ENCODE measurements at regions not wholly inside any gene's neighbourhood (a gene's known extent, or its start where the extent isn't known, plus 50 kb on each side); places are given as distances from the start of the nearest gene placed in this dataset.

- no peaks in the 10 kb centered on the region for H3K36me3 ChIP-seq (ENCODE audit: control insufficient read depth, insufficient read depth, low read length)
These were observed 316.0 kb upstream of the TLE4 start for GRCh38 chr9:79255651-79256260.

DNA sequence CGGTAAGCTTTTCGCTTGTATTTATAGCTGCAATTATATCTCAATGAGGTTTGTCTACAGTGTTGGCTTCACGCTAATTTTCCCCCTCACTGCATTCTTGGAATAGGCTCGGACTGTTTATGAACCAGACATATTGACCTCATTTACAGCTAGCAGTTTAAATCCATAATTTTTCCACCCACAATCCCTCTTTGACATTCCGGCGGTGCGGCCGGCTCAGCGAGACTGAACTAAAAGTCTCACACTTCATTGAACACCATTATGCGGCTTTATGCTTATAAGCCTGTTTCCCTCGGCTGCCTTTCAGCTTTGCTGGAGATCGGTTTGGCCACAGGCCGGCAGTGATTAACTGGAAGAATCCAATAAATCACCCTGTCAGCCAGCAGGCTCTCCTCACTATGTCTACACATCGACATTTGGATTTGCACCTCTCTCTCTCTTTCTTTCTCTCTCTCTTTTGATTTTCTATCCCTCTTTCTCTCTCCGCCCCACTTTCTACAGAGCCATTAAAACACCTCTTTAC, 315.0 kb upstream of the TLE4 start:
- H3K4me1 ChIP-seq (ENCODE audit: control insufficient read depth, insufficient read depth, low read length), result peaks cover 6% of the 10 kb centered on the region; the same call in 1 of the 2 replicates
- no peak overlapping the region for H3K9ac ChIP-seq (ENCODE audit: low read depth, low read length)
- no peaks in the 10 kb centered on the region for H3K9me3 ChIP-seq (ENCODE audit: control insufficient read depth, insufficient read depth, low read length)
- H3K36me3 ChIP-seq (ENCODE audit: control insufficient read depth, insufficient read depth, low read length), result no peaks in the 10 kb centered on the region
- H3K27ac ChIP-seq (ENCODE audit: low read depth, low read length), result no peak overlapping the region
- H3K27me3 ChIP-seq (ENCODE audit: control insufficient read depth, insufficient read depth, low read length), result no peaks in the 10 kb centered on the region
- H3K4me3 ChIP-seq (ENCODE audit: low read depth, low read length), result no peak overlapping the region

More at GRCh38 chr9:79255651-79256260, 316.0 kb upstream of the TLE4 start:
- no peaks in the 10 kb centered on the region for H3K27me3 ChIP-seq (ENCODE audit: control insufficient read depth, insufficient read depth, low read length)
- no peak overlapping the region for H3K4me3 ChIP-seq (ENCODE audit: low read depth, low read length)
- H3K4me1 ChIP-seq (ENCODE audit: control insufficient read depth, insufficient read depth, low read length), result peaks cover 6% of the 10 kb centered on the region; the same call in 1 of the 2 replicates
- no peak overlapping the region for H3K9ac ChIP-seq (ENCODE audit: low read depth, low read length)
- no peak overlapping the region for H3K27ac ChIP-seq (ENCODE audit: low read depth, low read length)
- H3K9me3 ChIP-seq (ENCODE audit: control insufficient read depth, insufficient read depth, low read length), result no peaks in the 10 kb centered on the region

DNA sequence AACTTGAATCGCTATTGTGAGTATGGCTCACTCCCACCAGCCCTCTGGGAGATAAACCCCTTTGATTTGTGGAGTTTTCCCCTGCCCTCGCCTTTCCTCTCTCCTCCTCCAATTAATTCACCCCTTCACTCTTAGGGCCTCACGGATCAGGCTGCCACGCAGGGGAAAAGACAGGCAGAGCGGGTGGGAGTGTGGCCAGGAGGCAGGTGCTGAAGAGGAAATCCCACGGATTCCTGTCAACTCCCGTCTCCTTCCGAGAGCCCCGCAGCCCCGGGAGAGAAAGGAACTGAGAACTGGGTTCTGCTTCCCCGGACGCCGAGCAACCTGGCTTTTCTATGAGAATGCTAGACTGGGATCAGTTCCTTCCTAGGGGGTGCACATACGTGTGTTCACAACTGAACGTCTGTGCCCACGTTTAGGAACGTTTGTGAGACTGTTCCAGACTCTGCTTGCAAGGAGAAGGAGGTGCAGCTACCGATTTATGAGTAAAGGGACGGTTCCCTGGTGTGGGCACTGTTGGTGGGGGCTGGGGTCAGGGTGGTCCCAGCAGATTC, 314.5 kb upstream of the TLE4 start:
- no peaks in the 10 kb centered on the region for H3K36me3 ChIP-seq (ENCODE audit: control insufficient read depth, insufficient read depth, low read length)
- no peak overlapping the region for H3K27ac ChIP-seq (ENCODE audit: low read depth, low read length)
- no peak overlapping the region for H3K9ac ChIP-seq (ENCODE audit: low read depth, low read length)
- peaks cover 6% of the 10 kb centered on the region; the same call in 1 of the 2 replicates for H3K4me1 ChIP-seq (ENCODE audit: control insufficient read depth, insufficient read depth, low read length)
- no peaks in the 10 kb centered on the region for H3K9me3 ChIP-seq (ENCODE audit: control insufficient read depth, insufficient read depth, low read length)
- no peak overlapping the region for H3K4me3 ChIP-seq (ENCODE audit: low read depth, low read length)
- no peaks in the 10 kb centered on the region for H3K27me3 ChIP-seq (ENCODE audit: control insufficient read depth, insufficient read depth, low read length)

DNA sequence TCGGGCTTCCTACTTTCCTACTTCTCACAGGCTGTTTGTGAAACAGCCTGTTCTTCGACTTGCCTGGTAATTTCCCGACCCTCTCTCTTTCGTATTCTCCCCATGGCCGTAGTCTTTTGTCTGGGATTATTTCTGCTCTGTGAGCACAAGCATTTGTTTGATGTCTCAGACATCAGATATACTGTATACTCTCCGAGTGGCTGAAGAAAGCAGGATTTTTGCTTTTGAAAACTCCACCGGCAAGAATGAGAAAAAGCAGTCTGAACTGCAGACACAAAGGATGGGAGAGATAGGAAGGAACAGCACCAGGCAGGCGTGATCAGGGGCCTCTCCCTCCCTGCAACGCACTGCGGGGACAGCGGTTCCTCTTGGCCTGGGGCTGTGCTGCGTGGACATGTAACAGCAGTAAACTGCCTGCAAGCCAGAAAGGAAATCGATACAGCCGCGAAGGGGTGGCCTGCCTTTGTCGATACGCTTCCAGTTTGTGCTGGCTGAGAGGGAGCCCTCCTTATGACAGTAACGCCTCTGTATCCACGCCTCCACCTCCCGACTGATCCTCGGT, 313.9 kb upstream of the TLE4 start:
- Histone ChIP-seq H3K9me3 (ENCODE audit: control insufficient read depth, insufficient read depth, low read length) (no peaks in the 10 kb centered on the region), H3K27me3 (ENCODE audit: control insufficient read depth, insufficient read depth, low read length) (no peaks in the 10 kb centered on the region), H3K4me3 (ENCODE audit: low read depth, low read length) (no peak overlapping the region), H3K9ac (ENCODE audit: low read depth, low read length) (no peak overlapping the region), H3K27ac (ENCODE audit: low read depth, low read length) (no peak overlapping the region), H3K36me3 (ENCODE audit: control insufficient read depth, insufficient read depth, low read length) (no peaks in the 10 kb centered on the region), H3K4me1 (ENCODE audit: control insufficient read depth, insufficient read depth, low read length) (peaks cover 6% of the 10 kb centered on the region; the same call in 1 of the 2 replicates)

- H3K27ac ChIP-seq (ENCODE audit: low read depth, low read length), result no peak overlapping the region
- no peaks in the 10 kb centered on the region for H3K27me3 ChIP-seq (ENCODE audit: control insufficient read depth, insufficient read depth, low read length)
- H3K9me3 ChIP-seq (ENCODE audit: control insufficient read depth, insufficient read depth, low read length), result no peaks in the 10 kb centered on the region
- H3K36me3 ChIP-seq (ENCODE audit: control insufficient read depth, insufficient read depth, low read length), result no peaks in the 10 kb centered on the region
- H3K9ac ChIP-seq (ENCODE audit: low read depth, low read length), result no peak overlapping the region
- H3K4me1 ChIP-seq (ENCODE audit: control insufficient read depth, insufficient read depth, low read length), result peaks cover 6% of the 10 kb centered on the region; the same call in 1 of the 2 replicates
- H3K4me3 ChIP-seq (ENCODE audit: low read depth, low read length), result no peak overlapping the region
These were observed 311.9 kb upstream of the TLE4 start for GRCh38 chr9:79259858-79260257.

DNA sequence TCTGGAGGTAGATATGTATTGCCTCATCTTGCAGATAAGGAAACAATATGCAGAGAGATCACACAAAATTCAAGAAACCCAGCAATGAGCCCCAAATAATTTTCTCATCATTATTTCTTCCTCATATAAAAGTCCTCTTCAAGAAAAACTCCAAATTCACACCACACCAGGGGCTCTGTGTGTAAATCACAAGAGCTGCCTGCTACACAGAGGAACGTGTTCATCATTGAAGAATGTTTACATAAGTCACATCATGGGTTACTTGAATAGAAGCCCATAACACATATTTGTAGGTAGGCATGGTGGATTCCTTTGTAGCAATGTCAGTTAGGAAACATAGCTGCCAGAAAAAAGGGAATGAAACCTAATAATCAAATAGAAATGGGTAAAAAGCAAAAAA, 308.1 kb upstream of the TLE4 start:
- Histone ChIP-seq H3K9ac (ENCODE audit: low read depth, low read length) (no peak overlapping the region), H3K27ac (ENCODE audit: low read depth, low read length) (no peak overlapping the region), H3K36me3 (ENCODE audit: control insufficient read depth, insufficient read depth, low read length) (no peaks in the 10 kb centered on the region)

GRCh38 chr9:79264041-79264440, 307.7 kb upstream of the TLE4 start:
- H3K4me1 ChIP-seq (ENCODE audit: control insufficient read depth, insufficient read depth, low read length), result no peaks in the 10 kb centered on the region
- H3K36me3 ChIP-seq (ENCODE audit: control insufficient read depth, insufficient read depth, low read length), result no peaks in the 10 kb centered on the region
- H3K9me3 ChIP-seq (ENCODE audit: control insufficient read depth, insufficient read depth, low read length), result no peaks in the 10 kb centered on the region
- no peaks in the 10 kb centered on the region for H3K27me3 ChIP-seq (ENCODE audit: control insufficient read depth, insufficient read depth, low read length)
- no peak overlapping the region for H3K4me3 ChIP-seq (ENCODE audit: low read depth, low read length)
- H3K9ac ChIP-seq (ENCODE audit: low read depth, low read length), result no peak overlapping the region
- no peak overlapping the region for H3K27ac ChIP-seq (ENCODE audit: low read depth, low read length)

More for the DNA sequence above, 308.1 kb upstream of the TLE4 start:
- H3K9me3 ChIP-seq (ENCODE audit: control insufficient read depth, insufficient read depth, low read length), result no peaks in the 10 kb centered on the region
- no peaks in the 10 kb centered on the region for H3K27me3 ChIP-seq (ENCODE audit: control insufficient read depth, insufficient read depth, low read length)
- no peak overlapping the region for H3K4me3 ChIP-seq (ENCODE audit: low read depth, low read length)
- no peaks in the 10 kb centered on the region for H3K4me1 ChIP-seq (ENCODE audit: control insufficient read depth, insufficient read depth, low read length)

GRCh38 chr9:79264511-79265355, 307.0 kb upstream of the TLE4 start:
- Histone ChIP-seq H3K36me3 (ENCODE audit: control insufficient read depth, insufficient read depth, low read length) (no peaks in the 10 kb centered on the region), H3K27ac (ENCODE audit: low read depth, low read length) (no peak overlapping the region), H3K9ac (ENCODE audit: low read depth, low read length) (no peak overlapping the region), H3K4me3 (ENCODE audit: low read depth, low read length) (no peak overlapping the region), H3K9me3 (ENCODE audit: control insufficient read depth, insufficient read depth, low read length) (no peaks in the 10 kb centered on the region), H3K27me3 (ENCODE audit: control insufficient read depth, insufficient read depth, low read length) (no peaks in the 10 kb centered on the region), H3K4me1 (ENCODE audit: control insufficient read depth, insufficient read depth, low read length) (no peaks in the 10 kb centered on the region)

- no peak overlapping the region for H3K4me3 ChIP-seq (ENCODE audit: low read depth, low read length)
- H3K4me1 ChIP-seq (ENCODE audit: control insufficient read depth, insufficient read depth, low read length), result no peaks in the 10 kb centered on the region
- H3K36me3 ChIP-seq (ENCODE audit: control insufficient read depth, insufficient read depth, low read length), result no peaks in the 10 kb centered on the region
- H3K9me3 ChIP-seq (ENCODE audit: control insufficient read depth, insufficient read depth, low read length), result no peaks in the 10 kb centered on the region
- no peak overlapping the region for H3K27ac ChIP-seq (ENCODE audit: low read depth, low read length)
- no peaks in the 10 kb centered on the region for H3K27me3 ChIP-seq (ENCODE audit: control insufficient read depth, insufficient read depth, low read length)
- H3K9ac ChIP-seq (ENCODE audit: low read depth, low read length), result no peak overlapping the region
These were observed 304.8 kb upstream of the TLE4 start for GRCh38 chr9:79266986-79267385.

DNA sequence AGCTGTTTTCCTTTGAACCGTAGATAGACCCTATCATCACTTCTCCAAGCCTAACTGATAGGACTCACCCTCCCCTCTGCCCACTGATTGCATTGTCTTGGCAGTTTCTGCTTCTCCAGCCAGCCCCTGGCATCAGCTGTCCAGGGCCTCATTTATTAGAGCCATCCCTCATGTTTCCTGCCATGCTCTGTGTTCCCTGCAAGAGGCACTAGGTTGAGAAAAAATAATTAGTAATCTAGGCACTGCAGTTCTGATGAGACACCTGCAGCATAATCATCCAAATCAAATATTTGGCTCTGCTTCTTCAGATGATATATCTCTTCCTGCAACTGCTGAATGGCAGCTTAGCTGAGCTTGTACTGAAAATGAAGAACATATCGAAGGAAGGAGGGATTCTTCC, 303.0 kb upstream of the TLE4 start:
- no peak overlapping the region for H3K4me3 ChIP-seq (ENCODE audit: low read depth, low read length)
- H3K9ac ChIP-seq (ENCODE audit: low read depth, low read length), result no peak overlapping the region
- no peaks in the 10 kb centered on the region for H3K27me3 ChIP-seq (ENCODE audit: control insufficient read depth, insufficient read depth, low read length)
- no peaks in the 10 kb centered on the region for H3K9me3 ChIP-seq (ENCODE audit: control insufficient read depth, insufficient read depth, low read length)
- no peaks in the 10 kb centered on the region for H3K4me1 ChIP-seq (ENCODE audit: control insufficient read depth, insufficient read depth, low read length)
- H3K36me3 ChIP-seq (ENCODE audit: control insufficient read depth, insufficient read depth, low read length), result no peaks in the 10 kb centered on the region
- no peak overlapping the region for H3K27ac ChIP-seq (ENCODE audit: low read depth, low read length)

Measured in HUES48 (cell line).